ENCODE measurements at regions not wholly inside any gene's neighbourhood (a gene's known extent, or its start where the extent isn't known, plus 50 kb on each side); places are given as distances from the start of the nearest gene placed in this dataset.

DNA sequence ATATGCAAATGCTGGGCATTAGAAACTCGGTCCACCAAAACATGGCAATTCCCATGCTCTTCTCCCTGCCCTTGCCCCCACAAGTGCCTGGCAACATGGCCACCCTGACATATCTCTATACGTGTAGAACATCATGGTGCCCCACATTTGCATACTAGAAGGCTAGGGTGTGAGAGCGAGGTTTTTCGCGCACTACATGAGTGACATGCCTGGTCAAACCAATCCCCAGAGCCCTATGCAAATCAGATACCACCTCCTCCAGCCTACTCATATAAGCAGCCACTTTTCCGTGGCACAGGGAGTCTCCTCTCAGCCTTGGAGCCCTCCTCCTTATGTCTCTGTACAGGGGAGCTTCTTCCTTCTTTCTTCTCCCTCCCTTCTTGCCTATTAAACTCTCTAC is 296.1 kb upstream of the GULP1 start:
- no peak for DNase-seq
- no peak overlapping the region for H2AK5ac ChIP-seq (ENCODE audit: low read length)
- no CpG with 5 or more reads among the region's 6 CpGs for WGBS (ENCODE audit: extremely low coverage, insufficient coverage, low lambda C conversion rate)
- peaks cover 4% of the 10 kb centered on the region for H3K4me1 ChIP-seq (ENCODE audit: control insufficient read depth, low read depth, low read length)
- H4K8ac ChIP-seq (ENCODE audit: low read depth, low read length): no peak overlapping the region
- H2BK5ac ChIP-seq (ENCODE audit: low read length): no peak overlapping the region
- no peaks in the 10 kb centered on the region for H3K27me3 ChIP-seq (ENCODE audit: insufficient read depth, low read length, poor library complexity)
- no peak overlapping the region for H3K23ac ChIP-seq (ENCODE audit: low read length)
- H3K56ac ChIP-seq (ENCODE audit: low read length): no peak overlapping the region
- no peak overlapping the region for H3K27ac ChIP-seq (ENCODE audit: low read depth, low read length)
- no peak overlapping the region for H3K4ac ChIP-seq (ENCODE audit: low read depth, low read length)
- H3K79me2 ChIP-seq (ENCODE audit: control insufficient read depth, insufficient read depth, low read length): no peaks in the 10 kb centered on the region
- H3K9ac ChIP-seq (ENCODE audit: low read length): no peak overlapping the region
- H4K5ac ChIP-seq (ENCODE audit: low read length): no peak overlapping the region
- H3K79me1 ChIP-seq (ENCODE audit: low read length): no peaks in the 10 kb centered on the region
- H2BK15ac ChIP-seq (replicated peaks; ENCODE audit: low read depth): no peak overlapping the region
- no peak overlapping the region for H3K4me2 ChIP-seq (ENCODE audit: low read length)
- H2BK120ac ChIP-seq (ENCODE audit: low read depth, low read length): no peak overlapping the region
- H3K4me3 ChIP-seq (ENCODE audit: low read length): no peak overlapping the region
- H3K18ac ChIP-seq (ENCODE audit: low read length): no peak overlapping the region
- H3K36me3 ChIP-seq (ENCODE audit: control insufficient read depth, insufficient read depth, low read length): no peaks in the 10 kb centered on the region

DNA sequence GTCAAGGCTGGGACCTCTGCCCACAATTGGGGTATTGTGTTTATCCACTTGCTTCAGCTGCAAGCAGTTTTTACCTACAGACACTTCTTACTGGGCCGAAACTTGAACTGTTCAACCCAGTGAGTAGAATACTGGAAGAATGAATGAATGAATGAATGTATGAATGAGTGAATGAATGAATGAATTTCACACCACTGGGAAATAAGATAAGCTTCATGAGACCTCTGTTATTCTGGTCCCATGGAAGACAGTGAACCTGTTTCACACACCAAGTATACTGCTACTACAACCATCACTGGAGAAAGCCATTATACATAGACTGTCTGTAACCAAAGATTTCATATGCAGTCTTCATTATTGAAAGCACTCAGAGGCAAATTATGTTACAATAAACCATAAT is 295.0 kb upstream of the GULP1 start:
- Histone ChIP-seq H3K4me2 (ENCODE audit: low read length) (no peak overlapping the region), H3K56ac (ENCODE audit: low read length) (no peak overlapping the region), H3K36me3 (ENCODE audit: control insufficient read depth, insufficient read depth, low read length) (no peaks in the 10 kb centered on the region), H3K18ac (ENCODE audit: low read length) (no peak overlapping the region), H2BK15ac (replicated peaks; ENCODE audit: low read depth) (no peak overlapping the region), H4K5ac (ENCODE audit: low read length) (no peak overlapping the region), H3K4me3 (ENCODE audit: low read length) (no peak overlapping the region), H2BK5ac (ENCODE audit: low read length) (no peak overlapping the region), H3K27me3 (ENCODE audit: insufficient read depth, low read length, poor library complexity) (no peaks in the 10 kb centered on the region), H3K4ac (ENCODE audit: low read depth, low read length) (no peak overlapping the region), H2BK120ac (ENCODE audit: low read depth, low read length) (no peak overlapping the region), H3K79me1 (ENCODE audit: low read length) (no peaks in the 10 kb centered on the region), H4K8ac (ENCODE audit: low read depth, low read length) (no peak overlapping the region), H2AK5ac (ENCODE audit: low read length) (no peak overlapping the region), H3K27ac (ENCODE audit: low read depth, low read length) (no peak overlapping the region), H3K23ac (ENCODE audit: low read length) (no peak overlapping the region), H3K9ac (ENCODE audit: low read length) (no peak overlapping the region), H3K4me1 (ENCODE audit: control insufficient read depth, low read depth, low read length) (peaks cover 4% of the 10 kb centered on the region), H3K79me2 (ENCODE audit: control insufficient read depth, insufficient read depth, low read length) (no peaks in the 10 kb centered on the region)
- no peak for DNase-seq
- WGBS (ENCODE audit: extremely low coverage, insufficient coverage, low lambda C conversion rate): no CpG with 5 or more reads among the region's 1 CpG

DNA sequence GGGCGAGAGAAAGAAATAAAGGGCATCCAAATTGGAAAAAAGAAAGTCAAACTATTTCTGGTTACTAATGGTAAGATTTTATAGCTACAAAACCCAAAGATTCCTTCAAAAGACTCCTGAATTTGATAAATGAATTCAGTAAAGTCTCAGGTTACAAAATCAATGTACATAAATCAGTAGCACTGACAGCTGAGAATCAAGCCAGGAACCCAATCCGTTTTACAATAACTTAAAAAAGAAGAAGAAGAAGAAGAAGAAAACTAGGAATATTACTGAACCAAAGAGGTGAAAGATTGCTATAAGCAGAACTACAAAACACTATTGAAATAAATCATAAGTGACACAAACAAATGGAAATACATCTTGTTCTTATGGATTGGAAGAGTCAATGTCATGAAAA is 291.5 kb upstream of the GULP1 start:
- Histone ChIP-seq H3K56ac (ENCODE audit: low read length) (no peak overlapping the region), H2BK120ac (ENCODE audit: low read depth, low read length) (no peak overlapping the region), H2AK5ac (ENCODE audit: low read length) (no peak overlapping the region), H3K79me1 (ENCODE audit: low read length) (no peaks in the 10 kb centered on the region), H3K18ac (ENCODE audit: low read length) (no peak overlapping the region), H3K4ac (ENCODE audit: low read depth, low read length) (no peak overlapping the region), H3K27ac (ENCODE audit: low read depth, low read length) (no peak overlapping the region), H3K4me2 (ENCODE audit: low read length) (no peak overlapping the region), H3K4me1 (ENCODE audit: control insufficient read depth, low read depth, low read length) (no peaks in the 10 kb centered on the region), H3K23ac (ENCODE audit: low read length) (no peak overlapping the region), H3K79me2 (ENCODE audit: control insufficient read depth, insufficient read depth, low read length) (no peaks in the 10 kb centered on the region), H2BK5ac (ENCODE audit: low read length) (no peak overlapping the region), H3K36me3 (ENCODE audit: control insufficient read depth, insufficient read depth, low read length) (no peaks in the 10 kb centered on the region), H2BK15ac (replicated peaks; ENCODE audit: low read depth) (no peak overlapping the region), H4K8ac (ENCODE audit: low read depth, low read length) (no peak overlapping the region), H3K27me3 (ENCODE audit: insufficient read depth, low read length, poor library complexity) (no peaks in the 10 kb centered on the region), H3K9ac (ENCODE audit: low read length) (no peak overlapping the region), H4K5ac (ENCODE audit: low read length) (no peak overlapping the region), H3K4me3 (ENCODE audit: low read length) (no peak overlapping the region)
- DNase-seq: no peak
- WGBS (ENCODE audit: extremely low coverage, insufficient coverage, low lambda C conversion rate): no CpG with 5 or more reads among the region's 2 CpGs

DNA sequence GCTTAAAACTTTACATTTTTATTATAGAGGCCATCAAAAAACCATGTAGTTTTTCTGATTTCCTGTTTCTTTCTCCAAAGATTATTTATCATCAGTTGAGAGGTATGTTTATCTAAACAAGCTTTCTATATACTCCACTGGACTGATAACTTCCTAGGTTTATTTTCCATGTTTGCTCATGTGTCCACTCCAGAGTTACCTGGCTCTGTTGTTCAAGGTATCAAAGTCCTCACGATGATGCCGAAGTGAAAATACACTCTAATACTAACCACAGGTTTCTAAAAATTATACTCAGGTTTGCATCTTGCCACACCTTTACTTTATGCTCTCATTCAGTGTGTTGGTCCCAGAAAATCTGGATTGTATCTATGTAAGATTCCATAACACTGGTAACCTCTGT is 287.9 kb upstream of the GULP1 start:
- no peaks in the 10 kb centered on the region for H3K79me2 ChIP-seq (ENCODE audit: control insufficient read depth, insufficient read depth, low read length)
- no peak overlapping the region for H3K56ac ChIP-seq (ENCODE audit: low read length)
- H3K4me2 ChIP-seq (ENCODE audit: low read length): no peak overlapping the region
- H3K23ac ChIP-seq (ENCODE audit: low read length): no peak overlapping the region
- no peak overlapping the region for H3K9ac ChIP-seq (ENCODE audit: low read length)
- H3K4me1 ChIP-seq (ENCODE audit: control insufficient read depth, low read depth, low read length): no peaks in the 10 kb centered on the region
- H3K4ac ChIP-seq (ENCODE audit: low read depth, low read length): no peak overlapping the region
- no peak overlapping the region for H3K18ac ChIP-seq (ENCODE audit: low read length)
- H2BK15ac ChIP-seq (replicated peaks; ENCODE audit: low read depth): no peak overlapping the region
- DNase-seq: no peak
- H3K27ac ChIP-seq (ENCODE audit: low read depth, low read length): no peak overlapping the region
- H4K8ac ChIP-seq (ENCODE audit: low read depth, low read length): no peak overlapping the region
- H2AK5ac ChIP-seq (ENCODE audit: low read length): no peak overlapping the region
- WGBS (ENCODE audit: extremely low coverage, insufficient coverage, low lambda C conversion rate): no CpG with 5 or more reads among the region's 2 CpGs
- no peak overlapping the region for H2BK120ac ChIP-seq (ENCODE audit: low read depth, low read length)
- H3K36me3 ChIP-seq (ENCODE audit: control insufficient read depth, insufficient read depth, low read length): no peaks in the 10 kb centered on the region
- H4K5ac ChIP-seq (ENCODE audit: low read length): no peak overlapping the region
- no peaks in the 10 kb centered on the region for H3K27me3 ChIP-seq (ENCODE audit: insufficient read depth, low read length, poor library complexity)
- no peak overlapping the region for H3K4me3 ChIP-seq (ENCODE audit: low read length)
- H3K79me1 ChIP-seq (ENCODE audit: low read length): no peaks in the 10 kb centered on the region
- H2BK5ac ChIP-seq (ENCODE audit: low read length): no peak overlapping the region

DNA sequence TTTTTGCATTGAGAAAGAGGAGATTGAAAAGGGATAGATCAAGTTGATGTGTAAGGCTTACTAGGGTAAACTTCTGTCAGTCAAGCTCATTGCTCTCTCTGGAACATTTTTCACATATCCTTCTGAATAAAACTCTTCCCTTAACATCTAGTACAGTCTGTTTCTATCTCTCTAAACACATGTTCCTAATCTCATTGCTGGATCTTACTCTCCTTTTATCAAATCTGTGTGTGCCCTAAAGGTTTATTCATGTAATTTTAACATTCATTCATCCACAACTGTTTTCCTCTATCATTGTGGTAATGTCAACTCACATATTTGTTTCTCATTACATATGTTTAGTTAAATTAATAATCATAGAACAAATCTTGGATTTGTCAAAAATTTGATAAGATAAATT is 277.9 kb upstream of the GULP1 start:
- no peaks in the 10 kb centered on the region for H3K27me3 ChIP-seq (ENCODE audit: insufficient read depth, low read length, poor library complexity)
- H3K4me1 ChIP-seq (ENCODE audit: control insufficient read depth, low read depth, low read length): no peaks in the 10 kb centered on the region
- no peak overlapping the region for H3K9ac ChIP-seq (ENCODE audit: low read length)
- H2BK15ac ChIP-seq (replicated peaks; ENCODE audit: low read depth): no peak overlapping the region
- no peak overlapping the region for H3K4me2 ChIP-seq (ENCODE audit: low read length)
- H3K23ac ChIP-seq (ENCODE audit: low read length): no peak overlapping the region
- no peak overlapping the region for H4K5ac ChIP-seq (ENCODE audit: low read length)
- no peak overlapping the region for H2AK5ac ChIP-seq (ENCODE audit: low read length)
- H2BK120ac ChIP-seq (ENCODE audit: low read depth, low read length): no peak overlapping the region
- H3K79me1 ChIP-seq (ENCODE audit: low read length): no peaks in the 10 kb centered on the region
- no peaks in the 10 kb centered on the region for H3K79me2 ChIP-seq (ENCODE audit: control insufficient read depth, insufficient read depth, low read length)
- no peak overlapping the region for H3K56ac ChIP-seq (ENCODE audit: low read length)
- no peak overlapping the region for H4K8ac ChIP-seq (ENCODE audit: low read depth, low read length)
- no peak overlapping the region for H3K4me3 ChIP-seq (ENCODE audit: low read length)
- no peak for DNase-seq
- H2BK5ac ChIP-seq (ENCODE audit: low read length): no peak overlapping the region
- H3K27ac ChIP-seq (ENCODE audit: low read depth, low read length): no peak overlapping the region
- H3K36me3 ChIP-seq (ENCODE audit: control insufficient read depth, insufficient read depth, low read length): no peaks in the 10 kb centered on the region
- H3K18ac ChIP-seq (ENCODE audit: low read length): no peak overlapping the region
- no peak overlapping the region for H3K4ac ChIP-seq (ENCODE audit: low read depth, low read length)

DNA sequence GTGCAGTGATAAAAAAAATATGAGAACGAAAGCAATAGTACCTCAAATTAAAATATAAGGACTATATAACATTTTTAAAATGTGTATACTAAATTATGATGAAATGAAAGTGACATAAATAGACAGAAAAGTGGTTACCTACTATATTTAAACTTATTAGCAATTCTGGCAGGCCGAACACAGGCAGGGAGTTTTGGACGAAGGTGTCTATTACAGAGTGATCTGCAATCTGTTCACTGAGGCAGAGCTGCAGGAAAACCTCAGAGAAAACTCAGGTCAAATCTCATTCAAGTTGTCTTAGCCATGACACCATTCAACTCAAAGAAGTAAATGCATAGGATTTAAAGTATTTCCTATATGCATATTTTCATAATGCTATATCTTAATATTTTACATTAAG is 274.8 kb upstream of the GULP1 start:
- Histone ChIP-seq H3K36me3 (ENCODE audit: control insufficient read depth, insufficient read depth, low read length) (no peaks in the 10 kb centered on the region), H3K4me1 (ENCODE audit: control insufficient read depth, low read depth, low read length) (no peaks in the 10 kb centered on the region), H3K4ac (ENCODE audit: low read depth, low read length) (no peak overlapping the region), H3K23ac (ENCODE audit: low read length) (no peak overlapping the region), H2BK15ac (replicated peaks; ENCODE audit: low read depth) (no peak overlapping the region), H3K4me2 (ENCODE audit: low read length) (no peak overlapping the region), H3K4me3 (ENCODE audit: low read length) (no peak overlapping the region), H4K5ac (ENCODE audit: low read length) (no peak overlapping the region), H4K8ac (ENCODE audit: low read depth, low read length) (no peak overlapping the region), H2BK120ac (ENCODE audit: low read depth, low read length) (no peak overlapping the region), H3K79me1 (ENCODE audit: low read length) (no peaks in the 10 kb centered on the region), H3K27me3 (ENCODE audit: insufficient read depth, low read length, poor library complexity) (no peaks in the 10 kb centered on the region), H3K18ac (ENCODE audit: low read length) (no peak overlapping the region), H3K9ac (ENCODE audit: low read length) (no peak overlapping the region), H2AK5ac (ENCODE audit: low read length) (no peak overlapping the region), H3K79me2 (ENCODE audit: control insufficient read depth, insufficient read depth, low read length) (no peaks in the 10 kb centered on the region), H3K56ac (ENCODE audit: low read length) (no peak overlapping the region), H3K27ac (ENCODE audit: low read depth, low read length) (no peak overlapping the region), H2BK5ac (ENCODE audit: low read length) (no peak overlapping the region)
- WGBS (ENCODE audit: extremely low coverage, insufficient coverage, low lambda C conversion rate): no CpG with 5 or more reads among the region's 3 CpGs
- DNase-seq: no peak
